Inflammatory macrophage (primary cell): ENCODE measurements at regions not wholly inside any gene's neighbourhood (a gene's known extent, or its start where the extent isn't known, plus 50 kb on each side); places are given as distances from the start of the nearest gene placed in this dataset.

Experiments
- DNase-seq, 2 donors: peaks; one replicate each; pipeline ENCODE4 v3.0.0-alpha.2; 2020 to 2022

GRCh38 chr4:22217480-22217879 is 268.9 kb upstream of the KCNIP4 start:
- DNase-seq = no peak

- DNase-seq = no peak
Measured at GRCh38 chr4:22216278-22216677, 267.7 kb upstream of the KCNIP4 start.

GRCh38 chr4:22215084-22215483 is 266.5 kb upstream of the KCNIP4 start:
- DNase-seq = no peak

- DNase-seq = no peak
Measured at GRCh38 chr4:22203711-22204011, 255.1 kb upstream of the KCNIP4 start.

GRCh38 chr4:22202975-22203710 is 254.6 kb upstream of the KCNIP4 start:
- DNase-seq = no peak

- DNase-seq = no peak
Measured at GRCh38 chr4:22202246-22202974, 253.8 kb upstream of the KCNIP4 start.

GRCh38 chr4:22201256-22201655 is 252.7 kb upstream of the KCNIP4 start:
- no peak for DNase-seq

- DNase-seq = no peak
Measured at GRCh38 chr4:22196551-22196950, 248.0 kb upstream of the KCNIP4 start.

- no peak for DNase-seq
Measured at GRCh38 chr4:22192084-22192511, 243.5 kb upstream of the KCNIP4 start.

- no peak for DNase-seq
Measured at GRCh38 chr4:22191565-22191964, 243.0 kb upstream of the KCNIP4 start.

GRCh38 chr4:22190855-22191254 is 242.3 kb upstream of the KCNIP4 start:
- no peak for DNase-seq

GRCh38 chr4:22187203-22187820 is 238.7 kb upstream of the KCNIP4 start:
- no peak for DNase-seq

GRCh38 chr4:22181736-22182135 is 233.2 kb upstream of the KCNIP4 start:
- no peak for DNase-seq

- DNase-seq = no peak
Measured at GRCh38 chr4:22179124-22179874, 230.7 kb upstream of the KCNIP4 start.

- DNase-seq = no peak
Measured at GRCh38 chr4:22174640-22175039, 226.1 kb upstream of the KCNIP4 start.

- no peak for DNase-seq
Measured at GRCh38 chr4:22170353-22170752, 221.8 kb upstream of the KCNIP4 start.

- DNase-seq = no peak
Measured at GRCh38 chr4:22167201-22167600, 218.6 kb upstream of the KCNIP4 start.

GRCh38 chr4:22162454-22162853 is 213.9 kb upstream of the KCNIP4 start:
- DNase-seq = no peak

- DNase-seq = no peak
Measured at GRCh38 chr4:22130741-22131140, 182.2 kb upstream of the KCNIP4 start.

- peak in 1 of 2 donors; percentile 1 for DNase-seq
Measured at GRCh38 chr4:22129454-22130029, 181.0 kb upstream of the KCNIP4 start.

- no peak for DNase-seq
Measured at GRCh38 chr4:22122062-22122461, 173.5 kb upstream of the KCNIP4 start.

- no peak for DNase-seq
Measured at GRCh38 chr4:22115262-22115661, 166.7 kb upstream of the KCNIP4 start.

GRCh38 chr4:22103768-22104167 is 155.2 kb upstream of the KCNIP4 start:
- no peak for DNase-seq
